GM19328 (cell line): ENCODE measurements at regions not wholly inside any gene's neighbourhood (a gene's known extent, or its start where the extent isn't known, plus 50 kb on each side); places are given as distances from the start of the nearest gene placed in this dataset.
"Not testable (repeated sequence)": the region's sequence is repeated elsewhere in the genome, so short reads cannot be mapped to it uniquely, and the experiment has no call there.

Experiments
- ATAC-seq: cut with Tn5 transposase; IDR thresholded peaks from one replicate; pipeline ENCODE4 v1.9.1; 2021; ENCODE audit warnings: mild to moderate bottlenecking, moderate library complexity; ENCODE audit not compliant: unreplicated experiment

DNA sequence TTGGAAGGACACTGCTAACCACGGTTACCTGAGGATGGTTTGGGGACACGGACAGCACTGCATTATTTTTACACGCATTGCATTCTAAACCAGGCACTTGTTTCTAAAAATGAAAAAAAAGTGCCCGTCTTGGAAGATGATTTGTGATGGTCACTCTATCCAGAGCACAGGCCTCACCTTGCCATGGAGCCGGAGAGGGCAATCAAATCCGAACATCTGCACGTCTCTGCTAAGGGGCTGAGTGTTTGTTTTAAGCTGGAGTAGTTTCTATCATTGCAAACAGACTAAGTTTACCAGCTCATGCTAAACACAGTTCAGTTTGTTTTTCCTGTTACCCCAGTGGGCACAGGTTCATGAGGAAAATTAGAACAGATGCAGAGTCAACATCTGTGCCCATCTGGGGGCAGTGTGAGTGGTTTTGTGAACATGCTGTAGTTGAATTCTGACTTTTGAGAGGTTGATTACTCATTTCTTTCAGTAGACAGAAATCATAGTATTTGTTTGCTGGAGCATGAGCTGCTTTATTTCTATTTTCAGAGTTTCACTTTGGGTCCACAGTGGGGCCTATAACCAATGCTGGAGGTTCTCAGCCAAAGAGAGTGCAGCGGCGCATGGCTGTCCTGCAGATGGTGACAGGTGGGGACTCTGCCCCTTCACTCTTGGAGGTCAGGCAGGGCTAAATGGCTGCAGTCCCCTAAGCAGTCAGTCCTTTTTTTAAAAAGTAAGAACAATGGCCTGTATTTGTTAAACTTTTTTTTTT, 65.4 kb upstream of the ENPP6 start:
- peak; percentile 56 for ATAC-seq

DNA sequence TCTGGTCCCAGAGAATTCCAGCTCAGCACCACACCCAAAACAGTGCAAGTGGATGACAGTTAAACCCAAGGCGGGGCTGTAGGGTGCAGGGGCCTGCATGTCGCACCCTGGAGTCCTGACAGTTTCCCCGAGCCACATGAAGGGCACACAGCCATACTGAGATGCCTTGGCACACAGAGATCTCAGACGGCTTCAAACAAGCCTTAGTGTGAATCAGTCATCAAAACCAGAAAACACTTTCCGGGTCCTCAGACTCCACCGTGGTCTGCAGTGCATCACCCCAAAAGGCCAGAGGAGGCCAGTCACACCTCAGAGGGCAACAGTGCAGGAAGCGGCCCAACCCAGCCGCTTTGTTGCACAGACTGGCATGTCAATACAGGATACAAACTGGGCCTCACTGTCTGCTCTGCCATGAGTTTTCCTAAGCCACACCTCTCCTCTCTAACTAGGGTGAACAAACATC, 64.6 kb upstream of the ENPP6 start:
- no peak for ATAC-seq

DNA sequence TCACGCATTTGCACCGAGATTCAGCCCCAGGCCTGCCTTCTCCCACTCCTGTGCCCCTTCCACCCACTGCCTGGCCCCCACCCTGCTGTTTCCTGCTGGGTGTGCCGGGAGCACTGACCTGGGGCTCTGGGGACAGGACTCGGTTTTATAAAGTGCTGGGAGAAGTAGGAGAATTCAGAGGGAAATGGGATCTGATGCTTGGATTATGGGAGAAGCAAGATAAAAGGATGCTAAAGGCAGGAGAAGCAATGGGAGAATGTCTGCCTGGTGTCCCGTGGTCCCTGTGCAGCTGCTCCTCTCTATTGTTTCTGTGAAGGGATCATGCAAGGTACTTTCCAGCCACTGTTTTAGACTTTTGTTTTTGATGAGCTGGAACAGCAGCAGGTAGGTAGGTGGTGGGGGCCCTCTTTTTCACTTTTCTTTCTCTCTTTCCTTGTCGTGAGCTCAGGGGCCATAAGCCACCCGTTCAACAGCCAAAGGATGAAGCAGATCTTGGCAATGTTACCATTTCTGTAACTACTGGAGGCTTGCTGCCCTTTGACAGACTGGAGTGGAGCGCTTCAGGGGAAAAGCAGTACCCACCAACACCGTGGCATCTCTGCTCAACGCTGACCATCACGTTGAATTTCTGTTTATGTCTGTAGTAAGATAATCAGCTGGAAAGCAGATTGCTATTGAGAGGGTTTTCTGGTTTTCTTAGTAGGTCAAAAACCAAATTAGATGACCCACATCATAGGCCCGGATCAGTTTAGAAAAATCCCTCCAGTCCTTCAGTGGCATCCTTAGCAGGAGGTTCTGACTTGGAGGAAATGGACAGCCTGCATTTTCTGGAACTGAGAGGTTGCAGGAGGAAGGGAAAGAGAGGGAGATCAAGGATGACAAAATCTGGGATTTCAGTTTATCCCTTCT, 63.8 kb upstream of the ENPP6 start:
- ATAC-seq: peak; percentile 15

DNA sequence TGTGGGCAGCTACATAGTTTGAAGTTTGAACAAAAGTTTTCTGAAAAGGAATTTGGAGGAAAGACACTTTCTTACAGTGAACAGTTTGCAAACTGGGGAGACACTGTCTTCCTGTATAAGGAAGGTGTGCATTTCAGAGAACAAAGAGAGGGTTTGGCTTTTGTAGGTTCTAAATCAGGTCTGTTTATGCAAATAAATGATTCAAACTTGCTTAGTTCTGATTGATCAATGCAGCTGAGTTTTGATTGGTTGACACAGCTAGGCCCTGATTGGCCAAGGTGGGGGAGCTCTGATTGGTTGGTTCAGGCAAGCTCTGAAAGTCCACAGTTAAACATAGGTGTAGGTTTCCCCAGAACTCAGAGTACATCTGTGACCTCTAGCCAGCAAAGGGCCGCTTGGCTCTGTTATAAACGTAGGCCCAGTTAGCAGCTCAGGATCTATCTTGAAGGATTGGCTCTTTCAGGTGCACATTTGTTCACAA, 63.0 kb upstream of the ENPP6 start:
- ATAC-seq: peak; percentile 41

DNA sequence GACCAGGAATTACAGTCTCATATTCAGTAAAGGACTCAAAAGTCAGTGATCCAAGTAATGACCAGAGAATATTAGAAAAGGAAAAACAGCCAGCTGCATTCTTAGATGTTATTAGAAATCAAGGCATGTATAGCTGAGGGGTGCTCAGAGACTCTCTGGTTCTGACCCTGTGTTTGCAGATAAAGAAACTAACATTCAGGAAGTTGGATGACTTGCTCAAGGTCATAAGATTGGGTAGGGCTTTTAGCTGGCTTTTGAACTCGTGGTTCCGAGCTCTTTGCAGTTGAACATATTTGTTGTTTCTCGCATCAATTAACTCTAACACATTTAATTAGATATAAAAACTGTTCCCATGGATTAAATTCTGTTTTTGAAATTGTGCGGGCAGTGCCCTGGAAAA, 62.5 kb upstream of the ENPP6 start:
- no peak for ATAC-seq

- no peak for ATAC-seq
These were observed 61.9 kb upstream of the ENPP6 start for GRCh38 chr4:184279496-184280061.

- not testable (repeated sequence) for ATAC-seq
These were observed 60.1 kb upstream of the ENPP6 start for GRCh38 chr4:184277769-184278168.

DNA sequence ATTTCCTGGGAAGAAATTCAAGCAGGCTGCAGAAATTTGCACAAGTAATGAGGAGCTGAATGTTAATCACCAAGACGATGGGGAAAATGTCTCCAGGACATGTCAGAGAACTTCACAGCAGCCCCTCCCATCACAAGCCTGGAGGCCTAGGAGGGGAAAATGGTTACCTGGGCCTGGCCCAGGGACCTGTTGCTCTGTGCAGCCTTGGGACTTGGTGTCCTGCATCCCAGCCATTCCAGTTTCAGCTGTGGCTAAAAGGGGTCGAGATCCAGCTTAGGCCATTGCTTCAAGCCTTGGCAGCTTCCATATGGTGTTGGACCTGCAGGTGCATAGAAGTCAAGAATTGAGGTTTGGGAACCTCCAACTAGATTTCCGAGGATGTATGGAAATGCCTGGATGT, 59.3 kb upstream of the ENPP6 start:
- not testable (repeated sequence) for ATAC-seq

- not testable (repeated sequence) for ATAC-seq
These were observed 58.7 kb upstream of the ENPP6 start for GRCh38 chr4:184276346-184276745.

DNA sequence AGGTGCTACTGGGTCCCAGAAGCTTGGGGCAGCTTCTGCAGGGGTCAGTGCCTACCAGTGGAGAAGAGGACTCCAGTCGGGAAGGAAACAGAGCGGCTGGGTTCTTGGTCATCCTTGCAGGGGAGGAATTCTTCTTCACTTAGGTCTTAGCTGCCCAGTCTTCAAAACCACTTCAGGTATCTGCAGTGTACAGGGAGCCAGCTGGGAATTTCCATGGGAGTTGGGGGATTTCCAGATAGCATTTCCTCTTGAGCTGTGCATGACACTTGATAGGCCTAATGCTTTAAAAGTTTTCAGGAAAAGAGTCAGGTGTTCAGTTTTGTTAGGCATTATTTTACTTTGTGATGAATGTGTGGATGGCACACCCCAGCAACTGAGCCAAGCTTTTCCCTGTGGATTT, 58.1 kb upstream of the ENPP6 start:
- ATAC-seq: no peak

DNA sequence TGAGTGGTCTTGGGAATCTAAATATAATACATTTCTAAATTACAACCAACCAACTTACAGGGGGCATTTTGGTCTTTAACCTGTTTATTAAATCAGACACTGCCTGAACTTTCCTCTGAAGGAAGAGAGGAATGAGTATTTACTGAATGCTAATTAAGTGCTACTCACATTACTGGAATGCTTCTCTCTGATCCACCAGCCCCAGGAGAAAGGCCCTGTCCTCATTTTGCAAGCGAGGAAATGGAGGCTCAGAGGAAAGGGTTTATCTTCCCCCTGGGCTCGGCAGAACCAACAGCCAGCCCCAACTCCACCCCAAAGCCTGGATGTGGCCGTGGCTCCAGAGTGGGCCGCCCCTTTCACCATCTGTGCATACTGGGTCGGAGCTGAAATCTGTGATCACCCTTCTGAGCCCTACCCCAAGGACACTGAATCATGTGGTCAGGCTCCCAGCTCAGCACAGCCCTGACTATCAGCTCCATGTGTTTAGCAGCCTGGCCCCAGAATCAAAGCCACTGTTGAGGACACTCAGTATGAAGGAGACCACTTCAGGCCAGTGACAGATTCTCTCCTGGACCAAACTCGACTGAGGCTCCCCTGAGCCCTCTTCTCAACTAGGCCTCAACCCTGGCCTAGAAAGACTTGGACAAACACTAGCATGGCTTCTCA, 56.7 kb upstream of the ENPP6 start:
- no peak for ATAC-seq

DNA sequence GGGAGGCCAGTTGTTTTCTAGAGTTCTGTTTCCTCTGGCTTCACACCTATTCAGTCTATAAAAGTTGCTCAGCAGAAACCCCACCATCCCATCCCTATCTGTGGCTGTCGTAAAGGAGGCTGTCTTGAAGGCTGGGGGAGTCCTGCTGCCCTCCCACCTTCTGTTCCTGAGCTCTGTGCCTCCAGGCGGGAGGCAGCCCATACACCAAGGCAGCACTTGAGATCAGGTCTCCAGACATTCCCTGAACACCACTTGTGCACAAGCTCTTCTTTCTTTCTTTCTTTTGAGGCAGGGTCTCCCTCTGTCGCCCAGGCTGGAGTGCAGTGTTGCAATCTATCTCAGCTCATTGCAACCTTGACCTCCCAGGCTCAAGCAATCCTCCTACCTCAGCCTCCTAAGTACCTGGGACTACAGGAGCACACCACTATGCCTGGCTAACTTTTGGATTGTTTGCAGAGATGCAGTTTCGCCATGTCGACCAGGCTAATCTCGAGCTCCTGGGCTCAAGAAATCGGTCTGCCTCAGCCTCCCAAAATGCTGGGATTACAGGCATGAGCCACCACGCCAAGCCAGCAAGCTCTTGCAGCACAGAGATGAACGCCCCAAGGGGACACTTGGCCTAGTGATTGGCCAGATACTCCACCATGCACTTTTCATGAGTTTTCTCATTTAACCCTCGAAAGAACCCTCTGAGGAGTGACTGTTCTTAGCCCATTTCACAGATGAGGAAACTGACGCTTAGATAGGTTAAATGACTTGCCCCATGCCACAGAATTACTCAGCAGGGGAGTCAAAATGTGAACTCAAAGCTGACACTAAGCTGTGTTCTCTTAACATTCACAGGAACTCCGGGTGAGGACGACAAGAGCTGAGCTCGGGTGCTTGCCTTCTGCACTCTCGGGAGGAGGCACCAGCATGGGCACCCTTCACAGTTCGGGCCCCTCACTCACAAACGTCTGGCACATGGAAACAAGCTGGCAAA, 55.8 kb upstream of the ENPP6 start:
- ATAC-seq: no peak

DNA sequence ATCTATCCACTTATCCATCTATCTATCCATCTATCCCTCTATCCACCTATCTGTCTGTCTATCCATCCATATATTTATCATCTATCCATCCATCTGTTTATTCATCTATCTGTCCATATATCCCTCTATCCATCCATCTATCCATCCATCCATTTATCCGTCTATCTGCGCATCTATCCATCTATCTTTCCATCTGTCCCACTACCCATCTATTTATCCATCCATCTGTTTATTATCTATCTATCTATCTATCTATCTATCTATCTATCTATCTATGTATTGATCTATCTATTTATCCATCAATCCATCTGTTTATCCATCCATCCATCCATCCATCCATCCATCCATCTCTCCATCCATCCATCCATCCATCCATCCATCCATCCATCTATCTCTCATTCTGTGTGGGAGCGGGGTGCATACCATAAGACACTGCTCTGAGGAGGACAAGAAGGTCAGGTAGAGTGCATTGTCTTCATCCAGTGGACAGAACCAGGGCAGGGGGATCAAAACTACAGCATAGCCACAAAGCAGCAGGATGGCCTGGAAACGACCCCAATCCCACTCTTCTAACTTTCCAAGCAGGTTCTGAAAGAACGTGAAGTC, 53.2 kb upstream of the ENPP6 start:
- ATAC-seq: no peak

GRCh38 chr4:184269879-184270430, 52.3 kb upstream of the ENPP6 start:
- no peak for ATAC-seq

GRCh38 chr4:184268584-184269160, 51.0 kb upstream of the ENPP6 start:
- ATAC-seq: no peak

- peak; percentile 69 for ATAC-seq
These were observed 50.3 kb upstream of the ENPP6 start for GRCh38 chr4:184267673-184268583.
